ENCODE measurements at regions not wholly inside any gene's neighbourhood (a gene's known extent, or its start where the extent isn't known, plus 50 kb on each side); places are given as distances from the start of the nearest gene placed in this dataset.

- no peak for TF ChIP-seq TAF1 (IDR thresholded peaks at IDR 0.05; ENCODE audit: borderline replicate concordance, low read depth, low read length)
- TF ChIP-seq POLR2A (IDR thresholded peaks at IDR 0.05; ENCODE audit: low read depth, low read length) = no peak
Observed at GRCh38 chr18:60556326-60556725, 183.8 kb upstream of the MC4R start.
